ENCODE measurements at regions not wholly inside any gene's neighbourhood (a gene's known extent, or its start where the extent isn't known, plus 50 kb on each side); places are given as distances from the start of the nearest gene placed in this dataset.

GRCh38 chr15:70249616-70250015 lies 151.9 kb upstream of the TLE3 start:
- DNase-seq (ENCODE audit: low spot score), result no peak
- ChIA-PET POLR2A (ENCODE audit: low non-redundant PET) (no interaction called here), CTCF (interaction anchor here (0.6 kb wide), 1 partner anchor 381 kb away, joined by 3 read pairs; no protein-coding TSS in a partner anchor)
- TF ChIP-seq CTCF (conservative IDR thresholded peaks at IDR 0.05; ENCODE audit: low read depth), result no peak
- no peak overlapping the region for H3K27ac ChIP-seq

- DNase-seq (ENCODE audit: low spot score), result no peak
- no peak for TF ChIP-seq CTCF (conservative IDR thresholded peaks at IDR 0.05; ENCODE audit: low read depth)
- POLR2A ChIA-PET (ENCODE audit: low non-redundant PET), result no interaction called here
- CTCF ChIA-PET, result no interaction called here
- no peak overlapping the region for H3K27ac ChIP-seq
Observed at GRCh38 chr15:70248116-70249025, 150.7 kb upstream of the TLE3 start.

GRCh38 chr15:70247281-70247680 lies 149.6 kb upstream of the TLE3 start:
- no peak for DNase-seq (ENCODE audit: low spot score)
- CTCF ChIA-PET, result interaction anchor here (0.6 kb wide), 1 partner anchor 89 kb away, joined by 6 read pairs; no protein-coding TSS in a partner anchor
- no peak for TF ChIP-seq CTCF (conservative IDR thresholded peaks at IDR 0.05; ENCODE audit: low read depth)
- H3K27ac ChIP-seq, result no peak overlapping the region
- POLR2A ChIA-PET (ENCODE audit: low non-redundant PET), result no interaction called here

GRCh38 chr15:70246623-70247220 lies 149.0 kb upstream of the TLE3 start:
- POLR2A ChIA-PET (ENCODE audit: low non-redundant PET), result no interaction called here
- DNase-seq (ENCODE audit: low spot score), result no peak
- TF ChIP-seq CTCF (conservative IDR thresholded peaks at IDR 0.05; ENCODE audit: low read depth), result no peak
- H3K27ac ChIP-seq, result peak overlapping the region; percentile 42
- CTCF ChIA-PET, result interaction anchor here (0.6 kb wide), 1 partner anchor 88 kb away, joined by 6 read pairs; no protein-coding TSS in a partner anchor

- H3K27ac ChIP-seq, result peak overlapping the region; percentile 42
- POLR2A ChIA-PET (ENCODE audit: low non-redundant PET), result no interaction called here
- CTCF ChIA-PET, result interaction anchor here (0.7 kb wide), 1 partner anchor 409 kb away, joined by 7 read pairs; no protein-coding TSS in a partner anchor
- peak; percentile 89 for DNase-seq (ENCODE audit: low spot score)
- no peak for TF ChIP-seq CTCF (conservative IDR thresholded peaks at IDR 0.05; ENCODE audit: low read depth)
Observed at GRCh38 chr15:70245932-70246622, 148.4 kb upstream of the TLE3 start.

GRCh38 chr15:70244978-70245542 lies 147.3 kb upstream of the TLE3 start:
- POLR2A ChIA-PET (ENCODE audit: low non-redundant PET), result no interaction called here
- CTCF ChIA-PET, result no interaction called here

More at GRCh38 chr15:70244978-70245542, 147.3 kb upstream of the TLE3 start:
- no peak overlapping the region for H3K27ac ChIP-seq
- TF ChIP-seq CTCF (conservative IDR thresholded peaks at IDR 0.05; ENCODE audit: low read depth), result no peak
- DNase-seq (ENCODE audit: low spot score), result no peak
